Transverse colon (tissue), 4 donors: ENCODE measurements at regions not wholly inside any gene's neighbourhood (a gene's known extent, or its start where the extent isn't known, plus 50 kb on each side); places are given as distances from the start of the nearest gene placed in this dataset.

Source experiments
- DNase-seq: peaks from one replicate; pipeline ENCODE4 v3.0.0-alpha.2; 2019
- H3K27ac ChIP-seq, 4 donors: fragments of 200-600 bp; sonication (generic); 2 replicates each; pipeline ENCODE4 v1.5.1; 2016 to 2018; ENCODE audit warnings: inconsistent platforms in 4 of 4
- H3K27me3 ChIP-seq: fragments of 200-600 bp; sonication (generic); 2 replicates; pipeline ENCODE4 v1.5.1; 2017; ENCODE audit warnings: inconsistent platforms
- H3K36me3 ChIP-seq, 4 donors: fragments of 200-600 bp; sonication (generic); 2 replicates each; pipeline ENCODE4 v1.5.1; 2017 to 2019; ENCODE audit warnings: inconsistent platforms in 4 of 4
- H3K4me1 ChIP-seq, 4 donors: fragments of 200-600 bp; sonication (generic); 2 replicates each; pipeline ENCODE4 v1.5.1; 2017 to 2020; ENCODE audit warnings: inconsistent platforms in 4 of 4
- H3K4me3 ChIP-seq, 4 donors: fragments of 200-600 bp; sonication (generic); 1 replicate in 1 of 4; 2 replicates in 3 of 4; pipeline versions ENCODE4 v1.5.1 to v1.6.1; 2017 to 2019; ENCODE audit warnings: inconsistent platforms in 4 of 4
- H3K9me3 ChIP-seq, 2 donors: fragments of 200-600 bp; sonication (generic); 2 replicates each; pipeline ENCODE4 v1.5.1; 2017 to 2019; ENCODE audit warnings: inconsistent platforms in 2 of 2
- EP300 ChIP-seq: sonication (generic); formaldehyde crosslinking; IDR thresholded peaks from one replicate; pipeline ENCODE4 v1.6.1; 2017; ENCODE audit warnings: antibody characterized with exemption, low read depth
- POLR2A ChIP-seq: fragments of 450-650 bp; IDR thresholded peaks from one replicate; pipeline ENCODE4 v1.6.1; 2016; ENCODE audit warnings: antibody characterized with exemption, mild to moderate bottlenecking, moderate library complexity
- POLR2AphosphoS5 ChIP-seq, 3 donors: sonication (generic); formaldehyde crosslinking; IDR thresholded peaks; one replicate each; pipeline ENCODE4 v1.6.1; 2016; ENCODE audit warnings: antibody characterized with exemption in 3 of 3
- WGBS, 2 donors: methylation state at CpG; one replicate each; pipeline ENCODE4 v1.1.5; 2018; ENCODE audit warnings: low coverage in 1 of 2; 5-methylcytosine and 5-hydroxymethylcytosine counted together
- in situ Hi-C, 4 donors: fragments of 200-750 bp; cut with MboI; loops; one replicate each; pipeline versions ENCODE4 v1.15.0 to v1.15.1; 2017; ENCODE audit warnings: low sequenced_read_pairs in 3 of 4, low pct_ligation_motif_present in 1 of 4, low pct_unique_long_range_greater_than_20kb in 1 of 4
- intact Hi-C: fragments of 100-400 bp; cut with DNase I; formaldehyde crosslinking; loops from one replicate; pipeline ENCODE4 v1.15.1; 2023; ENCODE audit warnings: low total_unique reads
- TF ChIP-seq, protein P1 (sequence below), 5 experiments: fragments of 200-600 bp in 3 of 5; fragments of 450-650 bp in 2 of 5; sonication (generic) in 3 of 5; IDR thresholded peaks; 1 replicate in 2 of 5; 2 replicates in 3 of 5; pipeline ENCODE4 v1.5.1; 2016 to 2017; ENCODE audit warnings: antibody characterized with exemption in 5 of 5, inconsistent platforms in 3 of 5, mild to moderate bottlenecking in 2 of 5, moderate library complexity in 1 of 5

DNA sequence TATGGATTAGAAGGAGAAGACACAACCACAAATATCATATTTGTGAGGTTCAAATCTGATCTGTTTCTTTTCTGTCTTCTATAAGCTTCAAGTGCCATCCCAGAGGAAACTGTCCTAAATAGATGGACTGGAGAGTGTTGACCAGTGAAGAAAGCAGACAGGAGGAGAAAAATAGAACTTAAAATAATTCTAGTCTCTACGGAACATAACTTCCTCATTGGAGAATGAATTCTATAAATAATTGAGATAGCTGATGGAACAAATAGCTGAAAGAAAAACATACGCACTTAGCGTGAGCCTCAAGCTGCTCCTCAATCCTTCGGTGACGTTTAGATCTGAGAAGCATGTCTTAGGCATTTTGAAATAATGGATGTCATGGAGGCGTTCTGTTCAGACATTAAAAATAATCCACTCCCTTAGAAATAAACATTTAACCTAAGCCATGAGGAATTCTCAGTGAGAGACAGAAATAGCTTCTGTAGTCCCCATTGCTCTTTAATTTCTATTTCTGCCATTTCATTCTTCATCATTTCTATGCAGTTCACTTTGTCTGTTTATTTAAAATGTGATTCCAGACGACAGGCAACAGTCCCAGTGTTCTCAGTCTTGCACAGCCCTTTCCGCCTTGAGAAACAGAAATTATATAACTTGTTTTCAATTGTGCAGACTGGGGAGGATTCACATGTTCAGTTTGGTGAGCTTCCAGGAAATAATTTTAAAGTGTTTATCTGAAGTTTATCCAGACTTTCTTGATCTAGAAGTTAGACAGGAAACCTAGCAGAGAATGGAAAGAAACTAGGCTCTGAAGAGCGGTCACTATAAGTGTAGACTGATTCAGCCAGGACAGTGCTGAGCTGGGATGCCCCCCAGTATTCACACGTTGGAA is 97.3 kb downstream of the NR1D2 start:
- Histone ChIP-seq H3K27ac (peak overlapping the region; percentile 51 to 78 (median 74)), H3K4me3 (no peak overlapping the region), H3K36me3 (no peaks in the 10 kb centered on the region), H3K4me1 (peaks cover 0 to 6% (median 6%) of the 10 kb centered on the region in 4 donors), H3K27me3 (no peaks in the 10 kb centered on the region), H3K9me3 (no peaks in the 10 kb centered on the region)
- intact Hi-C loops (no loop called here), in situ Hi-C loops (no loop called here)
- WGBS, 2 donors: 58 to 65% methylated on average over 9 to 10 of the region's 10 CpGs
- TF ChIP-seq, protein P1, sequence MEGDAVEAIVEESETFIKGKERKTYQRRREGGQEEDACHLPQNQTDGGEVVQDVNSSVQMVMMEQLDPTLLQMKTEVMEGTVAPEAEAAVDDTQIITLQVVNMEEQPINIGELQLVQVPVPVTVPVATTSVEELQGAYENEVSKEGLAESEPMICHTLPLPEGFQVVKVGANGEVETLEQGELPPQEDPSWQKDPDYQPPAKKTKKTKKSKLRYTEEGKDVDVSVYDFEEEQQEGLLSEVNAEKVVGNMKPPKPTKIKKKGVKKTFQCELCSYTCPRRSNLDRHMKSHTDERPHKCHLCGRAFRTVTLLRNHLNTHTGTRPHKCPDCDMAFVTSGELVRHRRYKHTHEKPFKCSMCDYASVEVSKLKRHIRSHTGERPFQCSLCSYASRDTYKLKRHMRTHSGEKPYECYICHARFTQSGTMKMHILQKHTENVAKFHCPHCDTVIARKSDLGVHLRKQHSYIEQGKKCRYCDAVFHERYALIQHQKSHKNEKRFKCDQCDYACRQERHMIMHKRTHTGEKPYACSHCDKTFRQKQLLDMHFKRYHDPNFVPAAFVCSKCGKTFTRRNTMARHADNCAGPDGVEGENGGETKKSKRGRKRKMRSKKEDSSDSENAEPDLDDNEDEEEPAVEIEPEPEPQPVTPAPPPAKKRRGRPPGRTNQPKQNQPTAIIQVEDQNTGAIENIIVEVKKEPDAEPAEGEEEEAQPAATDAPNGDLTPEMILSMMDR (IDR thresholded peaks at IDR 0.05): no peak
- TF ChIP-seq EP300: no peak
- TF ChIP-seq POLR2A: no peak
- peak in 2 of 3 donors; percentile 4 to 69 for TF ChIP-seq POLR2AphosphoS5 (IDR thresholded peaks at IDR 0.05)
- no peak for DNase-seq

DNA sequence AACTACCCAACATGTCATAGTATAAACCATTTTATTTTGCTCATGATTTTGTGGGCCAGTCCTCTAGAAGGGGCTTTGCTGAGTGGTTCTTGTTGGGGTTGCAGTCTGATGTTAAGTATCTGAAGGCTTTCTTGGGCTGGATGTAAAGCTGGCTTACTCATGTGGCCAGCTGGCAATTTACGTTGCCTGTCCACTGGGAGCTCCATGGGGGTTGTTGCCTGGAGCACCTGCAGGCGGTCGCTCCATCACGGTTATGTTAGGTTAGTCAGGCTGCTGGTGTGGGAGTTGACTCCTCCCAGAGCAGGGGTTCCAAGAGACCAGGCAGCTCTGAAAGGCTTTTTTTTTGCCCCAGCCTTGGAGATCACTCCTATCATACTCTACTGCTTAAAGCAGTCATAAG is 98.1 kb downstream of the NR1D2 start:
- H3K4me1 ChIP-seq: peaks cover 0 to 6% (median 6%) of the 10 kb centered on the region in 4 donors
- TF ChIP-seq POLR2A (no peak), POLR2AphosphoS5 (IDR thresholded peaks at IDR 0.05) (no peak), EP300 (no peak)
- TF ChIP-seq, protein P1 (IDR thresholded peaks at IDR 0.05): no peak
- peak overlapping the region; percentile 51 to 78 (median 74) for H3K27ac ChIP-seq
- H3K4me3 ChIP-seq: no peak overlapping the region
- no peaks in the 10 kb centered on the region for H3K9me3 ChIP-seq
- WGBS, 2 donors: 82% methylated on average over 4 of the region's 4 CpGs; no CpG with 5 or more reads in 1 of the 2 donors
- intact Hi-C loops (no loop called here), in situ Hi-C loops (no loop called here)
- DNase-seq: no peak
- H3K36me3 ChIP-seq: no peaks in the 10 kb centered on the region
- H3K27me3 ChIP-seq: no peaks in the 10 kb centered on the region

DNA sequence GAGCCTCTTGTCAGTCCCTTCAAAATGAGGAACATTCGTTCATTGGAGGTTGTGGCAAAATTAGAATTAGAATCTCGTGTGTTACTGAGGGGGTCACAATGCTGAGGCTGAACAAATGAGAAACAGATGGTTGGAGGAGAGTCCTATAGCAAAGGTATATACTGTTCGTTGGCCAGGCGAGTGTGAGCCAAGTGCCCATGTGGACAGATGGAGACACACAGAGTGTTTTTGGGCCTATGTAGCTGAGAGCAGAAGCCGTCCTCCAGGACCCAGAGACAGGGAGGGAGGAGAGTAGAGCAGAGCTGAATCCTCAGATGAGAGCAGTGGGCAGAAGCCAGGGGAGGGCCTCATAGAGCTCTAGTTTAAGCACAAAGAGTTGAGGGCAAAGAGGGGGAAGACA is 98.9 kb downstream of the NR1D2 start:
- in situ Hi-C loops: no loop called here
- 83 to 85% methylated on average over 5 of the region's 5 CpGs for WGBS, 2 donors
- intact Hi-C loops: no loop called here
- DNase-seq: no peak
- TF ChIP-seq POLR2A: no peak
- TF ChIP-seq EP300: no peak
- no peak for TF ChIP-seq POLR2AphosphoS5 (IDR thresholded peaks at IDR 0.05)
- TF ChIP-seq, protein P1 (IDR thresholded peaks at IDR 0.05): no peak
- H3K9me3 ChIP-seq: no peaks in the 10 kb centered on the region
- H3K27ac ChIP-seq: peak overlapping the region in 3 of 4 donors; percentile 74 to 78 (median 75)
- no peak overlapping the region for H3K4me3 ChIP-seq
- no peaks in the 10 kb centered on the region for H3K27me3 ChIP-seq
- H3K36me3 ChIP-seq: no peaks in the 10 kb centered on the region
- peaks cover 0 to 6% (median 6%) of the 10 kb centered on the region in 4 donors for H3K4me1 ChIP-seq

DNA sequence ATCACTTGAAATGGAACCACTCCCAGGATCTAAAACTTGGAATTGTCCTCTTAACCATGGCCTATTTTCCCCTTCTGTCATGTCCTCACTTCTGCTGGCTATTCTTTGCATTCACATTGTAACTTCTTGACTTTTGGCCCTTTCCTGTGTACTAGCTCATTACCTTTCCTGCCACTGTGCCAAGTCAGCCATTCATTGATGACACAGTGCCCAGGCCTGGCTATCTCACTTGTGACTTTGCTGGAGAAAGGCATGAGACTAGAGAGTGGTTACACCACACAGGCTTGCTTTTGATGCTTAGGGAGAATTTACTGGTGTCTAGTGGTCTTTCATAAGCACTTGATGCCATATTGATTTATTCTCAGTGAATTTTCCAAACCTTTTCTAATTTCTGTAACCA is 101.1 kb downstream of the NR1D2 start:
- Histone ChIP-seq H3K27me3 (no peaks in the 10 kb centered on the region), H3K36me3 (no peaks in the 10 kb centered on the region), H3K27ac (no peak overlapping the region), H3K4me1 (peaks cover 0 to 6% (median 6%) of the 10 kb centered on the region in 4 donors), H3K9me3 (no peaks in the 10 kb centered on the region), H3K4me3 (no peak overlapping the region)
- in situ Hi-C loops: no loop called here
- DNase-seq: no peak
- intact Hi-C loops: no loop called here
- no peak for TF ChIP-seq EP300
